HT1080 (cell line): ENCODE measurements at regions not wholly inside any gene's neighbourhood (a gene's known extent, or its start where the extent isn't known, plus 50 kb on each side); places are given as distances from the start of the nearest gene placed in this dataset.

Experiments used
- DNase-seq: peaks from one replicate; pipeline ENCODE4 v3.0.0-alpha.2; 2015; ENCODE audit warnings: low read depth

- DNase-seq = no peak
Observed at GRCh38 chr2:9156483-9156882, 50.1 kb upstream of the ASAP2 start.

GRCh38 chr2:9154061-9154460 is 52.6 kb upstream of the ASAP2 start:
- no peak for DNase-seq

- DNase-seq = no peak
Observed at GRCh38 chr2:9153643-9153980, 53.0 kb upstream of the ASAP2 start.

GRCh38 chr2:9152975-9153642 is 53.5 kb upstream of the ASAP2 start:
- DNase-seq = no peak

GRCh38 chr2:9150906-9151305 is 55.7 kb upstream of the ASAP2 start:
- no peak for DNase-seq

- DNase-seq = no peak
Observed at GRCh38 chr2:9150568-9150900, 56.1 kb upstream of the ASAP2 start.

- DNase-seq = no peak
Observed at GRCh38 chr2:9149726-9150567, 56.7 kb upstream of the ASAP2 start.

- no peak for DNase-seq
Observed at GRCh38 chr2:9149388-9149660, 57.3 kb upstream of the ASAP2 start.

GRCh38 chr2:9146646-9147045 is 60.0 kb upstream of the ASAP2 start:
- DNase-seq = no peak

GRCh38 chr2:9145752-9146430 is 60.7 kb upstream of the ASAP2 start:
- no peak for DNase-seq

GRCh38 chr2:9145109-9145751 is 61.4 kb upstream of the ASAP2 start:
- peak; percentile 48 for DNase-seq

- no peak for DNase-seq
Observed at GRCh38 chr2:9144617-9145016, 62.0 kb upstream of the ASAP2 start.

- no peak for DNase-seq
Observed at GRCh38 chr2:9144046-9144445, 62.6 kb upstream of the ASAP2 start.

- no peak for DNase-seq
Observed at GRCh38 chr2:9143264-9143815, 63.3 kb upstream of the ASAP2 start.

GRCh38 chr2:9142551-9143263 is 63.9 kb upstream of the ASAP2 start:
- peak; percentile 91 for DNase-seq

GRCh38 chr2:9141706-9142460 is 64.7 kb upstream of the ASAP2 start:
- DNase-seq = no peak

- no peak for DNase-seq
Observed at GRCh38 chr2:9141091-9141667, 65.4 kb upstream of the ASAP2 start.

- DNase-seq = no peak
Observed at GRCh38 chr2:9140645-9141044, 66.0 kb upstream of the ASAP2 start.

- DNase-seq = peak; percentile 63
Observed at GRCh38 chr2:9139491-9140443, 66.8 kb upstream of the ASAP2 start.
